ENCODE measurements at regions not wholly inside any gene's neighbourhood (a gene's known extent, or its start where the extent isn't known, plus 50 kb on each side); places are given as distances from the start of the nearest gene placed in this dataset.

GRCh38 chr17:71917715-71918114, 203.1 kb upstream of the SOX9 start:
- no peak for TF ChIP-seq POLR2A (IDR thresholded peaks at IDR 0.05; ENCODE audit: low read length)
- no peak for TF ChIP-seq EP300 (IDR thresholded peaks at IDR 0.05)
- TF ChIP-seq HDAC2 (IDR thresholded peaks at IDR 0.05) = no peak
- TF ChIP-seq CTCF (IDR thresholded peaks at IDR 0.05) = no peak
